ENCODE measurements at regions not wholly inside any gene's neighbourhood (a gene's known extent, or its start where the extent isn't known, plus 50 kb on each side); places are given as distances from the start of the nearest gene placed in this dataset.
A peak's percentile ranks its signal among the peaks of the same experiment; 100 is the strongest.

- DNase-seq (ENCODE audit: low read depth) = no peak
- no peak overlapping the region for H3K4me3 ChIP-seq (ENCODE audit: low read depth, low read length)
- no peak for TF ChIP-seq POLR2A (IDR thresholded peaks at IDR 0.05; ENCODE audit: extremely low read depth, insufficient read length)
Observed at GRCh38 chr2:236350426-236350825, 86.2 kb upstream of the ASB18 start.

- no peak for DNase-seq (ENCODE audit: low read depth)
- no peak overlapping the region for H3K4me3 ChIP-seq (ENCODE audit: low read depth, low read length)
- TF ChIP-seq CTCF (IDR thresholded peaks at IDR 0.05; ENCODE audit: low read depth, low read length) (no peak), MYC (IDR thresholded peaks at IDR 0.05; ENCODE audit: low read depth, low read length) (no peak), POLR2A (IDR thresholded peaks at IDR 0.05; ENCODE audit: extremely low read depth, insufficient read length) (no peak)
- TF ChIP-seq, protein P1, sequence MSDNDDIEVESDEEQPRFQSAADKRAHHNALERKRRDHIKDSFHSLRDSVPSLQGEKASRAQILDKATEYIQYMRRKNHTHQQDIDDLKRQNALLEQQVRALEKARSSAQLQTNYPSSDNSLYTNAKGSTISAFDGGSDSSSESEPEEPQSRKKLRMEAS (IDR thresholded peaks at IDR 0.05; ENCODE audit: low read depth, low read length) = no peak
Observed at GRCh38 chr2:236351966-236352525, 87.8 kb upstream of the ASB18 start.

DNA sequence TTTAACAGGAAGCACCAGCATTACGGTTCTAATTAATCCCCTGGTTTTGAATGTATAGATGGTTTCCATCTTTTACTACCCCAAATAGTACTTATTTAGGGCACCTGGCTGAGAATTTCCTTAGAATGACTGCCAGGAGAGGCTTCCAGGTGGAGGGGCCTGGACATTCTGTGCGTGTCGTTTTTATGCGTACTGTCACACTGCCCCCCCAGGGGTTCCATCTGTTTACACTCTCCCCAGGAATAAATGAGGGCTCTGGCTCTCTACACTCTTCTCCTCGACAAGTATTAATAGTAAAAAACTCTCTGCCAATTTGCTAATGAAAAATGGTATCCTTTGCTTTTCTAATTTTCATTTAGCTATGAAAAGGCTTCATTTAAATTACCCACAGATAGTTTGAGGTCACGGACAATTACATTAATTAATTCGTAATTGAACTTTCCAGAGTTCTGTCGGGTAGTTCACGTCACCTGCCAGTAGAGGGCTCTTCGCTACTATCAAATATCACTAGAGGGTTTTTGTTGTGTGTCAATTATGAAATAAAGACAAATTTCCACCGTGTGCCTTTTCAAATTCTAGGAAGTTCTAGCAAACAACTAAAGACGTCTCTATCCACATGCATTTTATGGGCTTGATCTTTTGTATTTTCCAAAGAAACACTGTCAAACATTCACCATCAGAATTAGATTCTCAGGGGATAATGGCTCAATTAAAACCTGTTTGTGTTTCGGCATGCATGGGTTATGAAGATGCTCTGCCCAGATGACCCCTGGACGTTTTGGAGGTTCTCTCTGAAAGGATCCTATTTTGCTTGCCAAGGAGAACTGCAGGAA is 88.8 kb upstream of the ASB18 start:
- TF ChIP-seq MYC (IDR thresholded peaks at IDR 0.05; ENCODE audit: low read depth, low read length) (no peak), CTCF (IDR thresholded peaks at IDR 0.05; ENCODE audit: low read depth, low read length) (peak; percentile 84)
- no peak overlapping the region for H3K4me3 ChIP-seq (ENCODE audit: low read depth, low read length)
- peak; percentile 50 for DNase-seq (ENCODE audit: low read depth)

- TF ChIP-seq POLR2A (IDR thresholded peaks at IDR 0.05; ENCODE audit: extremely low read depth, insufficient read length) (no peak), CTCF (IDR thresholded peaks at IDR 0.05; ENCODE audit: low read depth, low read length) (no peak), MYC (IDR thresholded peaks at IDR 0.05; ENCODE audit: low read depth, low read length) (no peak)
- TF ChIP-seq, protein P1 (IDR thresholded peaks at IDR 0.05; ENCODE audit: low read depth, low read length) = no peak
- H3K4me3 ChIP-seq (ENCODE audit: low read depth, low read length) = no peak overlapping the region
- DNase-seq (ENCODE audit: low read depth) = no peak
Observed at GRCh38 chr2:236353594-236353942, 89.4 kb upstream of the ASB18 start.

- no peak for DNase-seq (ENCODE audit: low read depth)
- TF ChIP-seq CTCF (IDR thresholded peaks at IDR 0.05; ENCODE audit: low read depth, low read length) = no peak
- no peak for TF ChIP-seq MYC (IDR thresholded peaks at IDR 0.05; ENCODE audit: low read depth, low read length)
- TF ChIP-seq POLR2A (IDR thresholded peaks at IDR 0.05; ENCODE audit: extremely low read depth, insufficient read length) = no peak
- TF ChIP-seq, protein P1 (IDR thresholded peaks at IDR 0.05; ENCODE audit: low read depth, low read length) = no peak
- H3K4me3 ChIP-seq (ENCODE audit: low read depth, low read length) = no peak overlapping the region
Observed at GRCh38 chr2:236354056-236354940, 90.1 kb upstream of the ASB18 start.

GRCh38 chr2:236354973-236355595 is 90.9 kb upstream of the ASB18 start:
- TF ChIP-seq, protein P1 (IDR thresholded peaks at IDR 0.05; ENCODE audit: low read depth, low read length) = no peak
- no peak for TF ChIP-seq MYC (IDR thresholded peaks at IDR 0.05; ENCODE audit: low read depth, low read length)
- no peak for TF ChIP-seq POLR2A (IDR thresholded peaks at IDR 0.05; ENCODE audit: extremely low read depth, insufficient read length)
- no peak for TF ChIP-seq CTCF (IDR thresholded peaks at IDR 0.05; ENCODE audit: low read depth, low read length)
- no peak overlapping the region for H3K4me3 ChIP-seq (ENCODE audit: low read depth, low read length)
- no peak for DNase-seq (ENCODE audit: low read depth)

All from NB4 (cell line).